Inferior parietal cortex (tissue), 1 donor: ENCODE measurements at regions not wholly inside any gene's neighbourhood (a gene's known extent, or its start where the extent isn't known, plus 50 kb on each side); places are given as distances from the start of the nearest gene placed in this dataset.
"Not testable (repeated sequence)": the region's sequence is repeated elsewhere in the genome, so short reads cannot be mapped to it uniquely, and the experiment has no call there.

ENCODE experiments used
- DNase-seq: peaks from one replicate; pipeline ENCODE4 v3.0.0-alpha.2; 2016; ENCODE audit errors: extremely low spot score

GRCh38 chr2:240240017-240240734 lies 99.7 kb upstream of the OTOS start:
- DNase-seq = no peak

- DNase-seq = no peak
Measured at GRCh38 chr2:240240781-240241180, 100.3 kb upstream of the OTOS start.

- no peak for DNase-seq
Measured at GRCh38 chr2:240241572-240241971, 101.1 kb upstream of the OTOS start.

GRCh38 chr2:240243049-240243448 lies 102.6 kb upstream of the OTOS start:
- DNase-seq = not testable (repeated sequence)

- no peak for DNase-seq
Measured at GRCh38 chr2:240244543-240244942, 104.1 kb upstream of the OTOS start.

- no peak for DNase-seq
Measured at GRCh38 chr2:240245184-240245583, 104.7 kb upstream of the OTOS start.

GRCh38 chr2:240245706-240246105 lies 105.2 kb upstream of the OTOS start:
- no peak for DNase-seq

GRCh38 chr2:240246173-240246820 lies 105.8 kb upstream of the OTOS start:
- no peak for DNase-seq

- no peak for DNase-seq
Measured at GRCh38 chr2:240247241-240247867, 106.9 kb upstream of the OTOS start.

- DNase-seq = no peak
Measured at GRCh38 chr2:240247868-240248720, 107.6 kb upstream of the OTOS start.

GRCh38 chr2:240248721-240249422 lies 108.4 kb upstream of the OTOS start:
- DNase-seq = no peak

- no peak for DNase-seq
Measured at GRCh38 chr2:240249423-240250149, 109.1 kb upstream of the OTOS start.

- no peak for DNase-seq
Measured at GRCh38 chr2:240250150-240250984, 109.9 kb upstream of the OTOS start.

- DNase-seq = peak; percentile 84
Measured at GRCh38 chr2:240250985-240251847, 110.8 kb upstream of the OTOS start.

GRCh38 chr2:240251848-240252190 lies 111.4 kb upstream of the OTOS start:
- DNase-seq = no peak

- DNase-seq = no peak
Measured at GRCh38 chr2:240252191-240252871, 111.9 kb upstream of the OTOS start.

- DNase-seq = no peak
Measured at GRCh38 chr2:240252872-240253511, 112.5 kb upstream of the OTOS start.

- DNase-seq = no peak
Measured at GRCh38 chr2:240253583-240254145, 113.2 kb upstream of the OTOS start.
